GM12878 (cell line): ENCODE measurements at regions not wholly inside any gene's neighbourhood (a gene's known extent, or its start where the extent isn't known, plus 50 kb on each side); places are given as distances from the start of the nearest gene placed in this dataset.

Experiments used
- ATAC-seq: fragments of 200-7000 bp; cut with Tn5 transposase; 3 replicates; pipeline ENCODE4 v1.9.1; 2020; ENCODE audit warnings: mild to moderate bottlenecking, moderate library complexity
- BruUV-seq: library from RNA; stranded (reverse); fragments of 400-500 nt; replicated peaks from 2 replicates; lab custom pipeline; 2021; lab: Mats Ljungman, UMichigan
- CTCF ChIA-PET: fragments of 300-600 bp; sonication (Branson Sonifier 250); formaldehyde crosslinking; extraction: SDS; loops from one replicate; lab custom pipeline; 2021; ENCODE audit warnings: inconsistent platforms; lab: Yijun Ruan, JAX
- POLR2A ChIA-PET: fragments of 350-600 bp; formaldehyde crosslinking; extraction: SDS; loops from one replicate; lab custom pipeline; 2021; ENCODE audit warnings: inconsistent platforms; lab: Charles Lee
- RAD21 ChIA-PET: fragments of 300-600 bp; sonication (Branson Sonifier 250); formaldehyde crosslinking; loops from one replicate; lab custom pipeline; 2023; ENCODE audit warnings: antibody characterized with exemption; ENCODE audit not compliant: unreplicated experiment; lab: Charles Lee
- SMC1A ChIA-PET: fragments of 300-600 bp; sonication (Branson Sonifier 250); formaldehyde crosslinking; loops from one replicate; lab custom pipeline; 2023; ENCODE audit not compliant: unreplicated experiment, uncharacterized antibody; lab: Charles Lee
- DNase-seq: peaks from one replicate; pipeline ENCODE4 v3.0.0-alpha.2; 2011; ENCODE audit warnings: low read depth, low spot score
- FAIRE-seq: peaks from 3 replicates; lab custom pipeline; 2011; peaks lifted over from hg19 to GRCh38; lab: Jason Lieb, UNC
- H2AFZ ChIP-seq: 2 replicates; pipeline ENCODE4 v1.6.0; 2011; ENCODE audit warnings: low read depth, low read length, control low read depth; ENCODE audit not compliant: control insufficient read depth
- H3K27ac ChIP-seq: 2 replicates; pipeline ENCODE4 v1.5.1; 2011; ENCODE audit warnings: control low read depth; ENCODE audit not compliant: control insufficient read depth, insufficient read depth
- H3K27me3 ChIP-seq, 2 experiments: replicated peaks in 1 of 2; 2 replicates each; pipeline versions ENCODE4 v1.6.0 to v1.6.1; 2011; ENCODE audit warnings: low read length in 1 of 2; ENCODE audit not compliant: control insufficient read depth in 2 of 2, insufficient read depth in 2 of 2
- H3K36me3 ChIP-seq, 2 experiments: 2 replicates each; pipeline ENCODE4 v1.5.1; 2011; ENCODE audit warnings: low read length in 1 of 2; ENCODE audit not compliant: control insufficient read depth in 2 of 2, insufficient read depth in 2 of 2
- H3K4me1 ChIP-seq: 2 replicates; pipeline ENCODE4 v1.6.1; 2011; ENCODE audit warnings: mild to moderate bottlenecking, low read length, moderate library complexity, mixed read lengths; ENCODE audit not compliant: control insufficient read depth, insufficient read depth
- H3K4me2 ChIP-seq: 2 replicates; pipeline ENCODE4 v1.6.0; 2011; ENCODE audit warnings: control low read depth; ENCODE audit not compliant: control insufficient read depth, insufficient read depth
- H3K4me3 ChIP-seq: fragments of 200-600 bp; sonication (generic); 2 replicates; pipeline ENCODE4 v1.5.1; 2016
- H3K79me2 ChIP-seq: 2 replicates; pipeline ENCODE4 v1.6.0; 2011; ENCODE audit warnings: low read length; ENCODE audit not compliant: control insufficient read depth, insufficient read depth
- H3K9ac ChIP-seq: 2 replicates; pipeline ENCODE4 v1.8.0; 2011; ENCODE audit warnings: low read length, control low read depth, mixed read lengths; ENCODE audit not compliant: control insufficient read depth, insufficient read depth
- H3K9me3 ChIP-seq: replicated peaks from 3 replicates; pipeline ENCODE4 v1.5.1; 2011; ENCODE audit warnings: mild to moderate bottlenecking, low read length; ENCODE audit not compliant: control insufficient read depth, insufficient read depth
- H4K20me1 ChIP-seq: 2 replicates; pipeline ENCODE4 v1.6.0; 2011; ENCODE audit not compliant: control insufficient read depth, insufficient read depth
- BMI1 ChIP-seq: fragments of 450-650 bp; IDR thresholded peaks from 2 replicates; pipeline ENCODE4 v1.6.1; 2016; ENCODE audit warnings: mild to moderate bottlenecking, moderate library complexity, borderline replicate concordance
- CBX3 ChIP-seq: fragments of 200-600 bp; sonication (generic); IDR thresholded peaks from 2 replicates; pipeline ENCODE4 v1.6.1; 2016; ENCODE audit warnings: low read depth, borderline replicate concordance
- CREB1 ChIP-seq: IDR thresholded peaks from 2 replicates; pipeline ENCODE4 v1.6.1; 2012; ENCODE audit warnings: low read depth, mild to moderate bottlenecking, inconsistent platforms
- CTCF ChIP-seq, 3 experiments: IDR thresholded peaks in 2 of 3; conservative IDR thresholded peaks in 1 of 3; 2 replicates each; pipeline ENCODE4 v1.5.1; 2011; ENCODE audit warnings: low read depth in 3 of 3, low read length in 3 of 3, mild to moderate bottlenecking in 3 of 3, control low read depth in 2 of 3, moderate library complexity in 2 of 3, inconsistent platforms in 1 of 3, mixed read lengths in 1 of 3; ENCODE audit not compliant: control insufficient read depth in 2 of 3, insufficient read depth in 1 of 3; ENCODE audit errors: extremely low read depth in 1 of 3
- EZH2 ChIP-seq: IDR thresholded peaks from 2 replicates; pipeline ENCODE4 v1.6.1; 2012; ENCODE audit warnings: low read depth, mild to moderate bottlenecking, control low read depth, inconsistent platforms, low read length, borderline replicate concordance; ENCODE audit not compliant: control insufficient read depth
- HDAC6 ChIP-seq: fragments of 200-600 bp; sonication (generic); IDR thresholded peaks from one replicate; pipeline ENCODE4 v1.8.0; 2017; ENCODE audit warnings: antibody characterized with exemption; ENCODE audit not compliant: unreplicated experiment
- IRF3 ChIP-seq: fragments of 450-650 bp; IDR thresholded peaks from 2 replicates; pipeline ENCODE4 v1.6.1; 2014; ENCODE audit warnings: mild to moderate bottlenecking
- JUNB ChIP-seq: IDR thresholded peaks from 2 replicates; pipeline ENCODE4 v1.6.1; 2016; ENCODE audit warnings: antibody characterized with exemption, mild to moderate bottlenecking
- PAX8 ChIP-seq: fragments of 450-650 bp; IDR thresholded peaks from 2 replicates; pipeline ENCODE4 v1.6.1; 2017; ENCODE audit warnings: mild to moderate bottlenecking, moderate library complexity
- PKNOX1 ChIP-seq: fragments of 450-650 bp; IDR thresholded peaks from 2 replicates; pipeline ENCODE4 v1.6.1; 2016; ENCODE audit warnings: mild to moderate bottlenecking
- PML ChIP-seq: IDR thresholded peaks from 2 replicates; pipeline ENCODE4 v1.6.1; 2012; ENCODE audit warnings: low read length, inconsistent platforms
- POLR2AphosphoS5 ChIP-seq: IDR thresholded peaks from 2 replicates; pipeline ENCODE4 v1.6.1; 2011; ENCODE audit warnings: mild to moderate bottlenecking, low read length, inconsistent platforms
- POU2F2 ChIP-seq: IDR thresholded peaks from 3 replicates; pipeline ENCODE4 v1.6.1; 2011; ENCODE audit warnings: low read depth, mild to moderate bottlenecking, low read length, borderline replicate concordance
- RBBP5 ChIP-seq: fragments of 200-600 bp; sonication (generic); conservative IDR thresholded peaks from 2 replicates; pipeline ENCODE4 v1.6.1; 2016
- SP1 ChIP-seq: IDR thresholded peaks from one replicate; pipeline ENCODE4 v1.6.1; 2011; ENCODE audit warnings: low read depth, low read length
- ZBED1 ChIP-seq: IDR thresholded peaks from 2 replicates; pipeline ENCODE4 v1.6.1; 2016; ENCODE audit warnings: borderline replicate concordance
- WGBS: methylation state at CpG from one replicate; pipeline ENCODE4 v1.1.6; 2016; ENCODE audit warnings: low lambda C conversion rate; ENCODE audit not compliant: insufficient replicate concordance, insufficient coverage; ENCODE audit errors: missing lambda C conversion rate; 5-methylcytosine and 5-hydroxymethylcytosine counted together
- in situ Hi-C: fragments of 300-500 bp; cut with MboI; formaldehyde crosslinking; loops from 9 replicates; pipeline ENCODE4 v1.14.3; 2018; ENCODE audit warnings: mixed read lengths
- intact Hi-C: fragments of 100-400 bp; cut with micrococcal nuclease; formaldehyde crosslinking; loops from one replicate; pipeline ENCODE4 v1.14.2; 2022; ENCODE audit not compliant: unreplicated experiment

- TF ChIP-seq PAX8 (no peak), HDAC6 (no peak), PML (no peak), POU2F2 (no peak)
These were observed 228.3 kb upstream of the PDE10A start (continued) for GRCh38 chr6:165891320-165891719.

- BruUV-seq, result no TSS peak
- Histone ChIP-seq H2AFZ (no peak overlapping the region), H3K4me1 (no peaks in the 10 kb centered on the region), H3K4me3 (no peak overlapping the region), H3K79me2 (no peaks in the 10 kb centered on the region), H3K27me3 (no peaks in the 10 kb centered on the region), H3K9me3 (no peaks in the 10 kb centered on the region; the same call in 2 of the 3 replicates), H3K9ac (no peak overlapping the region), H3K4me2 (no peak overlapping the region), H3K27ac (no peak overlapping the region), H4K20me1 (no peaks in the 10 kb centered on the region), H3K36me3 (no peaks in the 10 kb centered on the region)
- intact Hi-C loops, result no loop called here
- DNase-seq (no peak), FAIRE-seq (no peak), ATAC-seq (no peak)
- ChIA-PET CTCF (interaction anchor here (0.9 to 2.2 kb wide), 4 partner anchors 12 to 216 kb away, joined by 3 to 10 read pairs (median 4); no protein-coding TSS in a partner anchor), SMC1A (interaction anchor here (1.5 kb wide), 1 partner anchor 208 kb away, joined by 5 read pairs; no protein-coding TSS in a partner anchor), RAD21 (interaction anchor here (1.8 kb wide), 1 partner anchor 216 kb away, joined by 7 read pairs; no protein-coding TSS in a partner anchor), POLR2A (no interaction called here)
- in situ Hi-C loops, result no loop called here
- 47% methylated on average over 9 of the region's 9 CpGs for WGBS
- TF ChIP-seq EZH2 (no peak), PKNOX1 (no peak), RBBP5 (no peak), CTCF (IDR thresholded peaks at IDR 0.05 in 2 of 3, conservative IDR thresholded peaks at IDR 0.05 in 1 of 3; ENCODE audit: control insufficient read depth in 2 of 3, extremely low read depth in 1 of 3, insufficient read depth in 1 of 3, low read depth in 3 of 3, low read length in 3 of 3) (no peak), POLR2AphosphoS5 (no peak), IRF3 (no peak), BMI1 (no peak), SP1 (no peak), ZBED1 (no peak), JUNB (no peak), CBX3 (no peak), CREB1 (no peak)
These were observed 227.3 kb upstream of the PDE10A start for GRCh38 chr6:165890404-165890735.
